HG03460 (cell line): ENCODE measurements at regions not wholly inside any gene's neighbourhood (a gene's known extent, or its start where the extent isn't known, plus 50 kb on each side); places are given as distances from the start of the nearest gene placed in this dataset.

Experiments
- ATAC-seq: cut with Tn5 transposase; IDR thresholded peaks from one replicate; pipeline ENCODE4 v1.9.1; 2021; ENCODE audit not compliant: unreplicated experiment

GRCh38 chr2:217631115-217631514 is 371.7 kb downstream of the TNS1 start:
- ATAC-seq: no peak

DNA sequence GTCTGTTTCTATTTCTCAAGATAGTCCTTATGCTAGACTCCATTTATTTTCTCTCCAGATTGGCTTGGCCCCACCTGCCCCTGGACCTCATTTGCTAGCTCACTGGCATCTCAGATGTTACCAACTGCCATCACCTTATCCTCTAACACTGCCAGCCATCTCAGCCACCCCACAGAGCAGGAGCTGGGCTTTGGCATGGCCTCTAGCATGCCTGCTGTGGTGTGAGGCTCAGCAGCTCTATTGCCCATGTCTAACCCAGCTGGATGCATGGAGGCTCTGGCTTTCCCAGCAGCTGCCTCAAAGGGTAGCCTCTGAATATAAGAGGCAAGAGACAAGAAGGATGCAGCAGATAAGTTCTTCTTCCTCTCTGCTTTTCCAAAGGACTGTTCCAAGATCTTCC is 373.4 kb downstream of the TNS1 start:
- no peak for ATAC-seq

- no peak for ATAC-seq
These were observed 374.7 kb downstream of the TNS1 start for GRCh38 chr2:217628061-217628460.

- ATAC-seq: no peak
These were observed 375.9 kb downstream of the TNS1 start for GRCh38 chr2:217626926-217627325.

GRCh38 chr2:217625557-217626169 is 377.1 kb downstream of the TNS1 start:
- ATAC-seq: no peak

- no peak for ATAC-seq
These were observed 379.4 kb downstream of the TNS1 start for GRCh38 chr2:217623281-217623912.

- ATAC-seq: no peak
These were observed 380.4 kb downstream of the TNS1 start for GRCh38 chr2:217622205-217623060.

GRCh38 chr2:217621391-217621801 is 381.4 kb downstream of the TNS1 start:
- no peak for ATAC-seq

DNA sequence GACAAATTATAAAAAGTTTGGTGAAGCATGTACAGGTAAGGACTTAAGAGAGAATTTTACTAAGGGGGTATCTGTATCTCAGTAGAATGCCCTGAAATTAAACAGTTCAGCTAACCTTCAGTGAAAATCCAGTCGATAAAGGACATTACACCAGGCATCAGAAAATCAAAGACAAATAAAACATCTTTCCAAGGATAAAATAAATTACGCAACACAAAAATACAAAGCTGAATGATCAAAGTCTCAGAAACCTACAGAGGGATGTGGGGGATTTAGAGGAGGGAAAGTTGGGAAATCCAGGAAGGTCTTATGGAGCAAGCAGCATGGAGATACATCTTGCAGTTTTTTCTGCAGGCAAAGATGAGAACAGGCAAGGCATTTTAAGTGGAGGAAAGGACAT is 384.1 kb downstream of the TNS1 start:
- ATAC-seq: no peak

DNA sequence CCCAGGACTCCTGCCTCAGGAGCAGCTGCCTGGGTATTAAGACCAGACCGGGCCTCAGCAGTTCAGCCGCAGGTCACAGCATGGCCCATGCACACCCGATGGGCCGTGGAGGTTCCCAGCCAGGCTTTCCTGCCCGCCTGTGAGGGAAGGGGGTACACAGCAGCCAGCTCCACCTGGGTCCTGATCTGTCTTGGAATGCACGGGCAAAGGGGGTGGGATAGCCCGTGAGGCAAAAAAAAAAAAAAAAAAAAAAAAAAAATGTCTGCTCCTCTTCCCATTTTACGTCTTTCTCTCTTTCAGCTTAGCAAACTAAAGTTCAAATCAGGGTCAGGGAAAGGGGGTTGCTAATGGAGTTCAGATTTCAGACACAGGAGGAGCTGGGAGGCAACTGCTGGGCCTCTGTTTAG is 385.2 kb downstream of the TNS1 start:
- ATAC-seq: no peak

- ATAC-seq: no peak
These were observed 385.9 kb downstream of the TNS1 start for GRCh38 chr2:217616936-217617335.

- ATAC-seq: no peak
These were observed 387.6 kb downstream of the TNS1 start for GRCh38 chr2:217615171-217615570.

DNA sequence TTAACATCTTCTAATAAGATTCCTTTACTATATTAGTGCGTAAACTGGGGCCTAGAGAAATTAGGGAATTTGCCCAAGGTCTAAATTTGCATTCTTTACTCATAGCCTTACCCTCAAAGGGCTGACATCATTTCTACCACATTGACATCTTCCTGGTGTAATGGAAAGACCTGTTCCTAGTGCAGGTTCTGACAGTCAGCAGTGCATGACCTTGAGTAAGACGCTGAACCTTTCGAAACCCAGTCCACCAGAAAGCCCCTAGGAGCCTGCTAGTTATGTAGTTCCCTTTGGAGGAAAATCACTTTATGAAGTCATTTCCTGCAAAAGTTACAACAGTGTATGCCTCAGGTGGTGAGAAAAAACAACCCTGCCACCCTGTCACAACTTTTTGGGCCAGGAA is 388.3 kb downstream of the TNS1 start:
- ATAC-seq: no peak

DNA sequence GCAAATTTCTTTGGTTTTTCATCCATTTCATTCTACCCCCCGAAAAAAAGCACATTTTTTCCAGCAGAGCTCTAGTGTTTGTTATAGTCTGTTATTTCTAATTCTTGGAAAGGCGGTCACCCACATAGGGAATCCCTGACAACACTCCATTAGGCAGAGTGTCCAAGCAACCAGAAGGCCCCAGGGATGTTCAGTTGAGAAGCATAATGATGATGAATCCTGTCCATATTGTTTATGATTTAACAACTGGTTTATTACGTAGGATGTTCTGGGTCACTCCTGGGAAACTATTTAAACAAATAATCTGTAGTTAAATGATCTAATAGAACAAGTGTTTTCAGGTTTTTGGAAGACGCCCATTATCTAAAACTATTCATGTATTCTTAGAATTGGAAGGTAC is 388.7 kb downstream of the TNS1 start:
- no peak for ATAC-seq

DNA sequence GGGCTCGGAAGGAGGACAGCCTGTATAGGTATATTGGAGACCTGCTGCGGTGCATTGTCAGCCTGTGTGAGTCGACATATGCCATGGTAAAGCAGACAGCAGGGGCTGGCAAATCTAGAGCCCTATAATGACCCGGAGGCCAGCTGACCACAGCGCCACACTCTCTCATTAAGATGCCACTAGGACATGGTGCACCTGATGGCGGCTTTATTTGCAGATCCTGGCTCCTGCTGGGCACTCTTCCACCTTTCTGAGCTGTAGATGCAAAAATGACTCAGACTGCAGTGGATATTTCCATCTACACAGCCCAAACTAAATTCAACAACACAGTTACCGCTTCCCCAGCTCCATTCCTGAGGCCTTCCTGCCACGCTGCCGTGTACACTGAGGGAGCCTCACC is 389.9 kb downstream of the TNS1 start:
- ATAC-seq: no peak

DNA sequence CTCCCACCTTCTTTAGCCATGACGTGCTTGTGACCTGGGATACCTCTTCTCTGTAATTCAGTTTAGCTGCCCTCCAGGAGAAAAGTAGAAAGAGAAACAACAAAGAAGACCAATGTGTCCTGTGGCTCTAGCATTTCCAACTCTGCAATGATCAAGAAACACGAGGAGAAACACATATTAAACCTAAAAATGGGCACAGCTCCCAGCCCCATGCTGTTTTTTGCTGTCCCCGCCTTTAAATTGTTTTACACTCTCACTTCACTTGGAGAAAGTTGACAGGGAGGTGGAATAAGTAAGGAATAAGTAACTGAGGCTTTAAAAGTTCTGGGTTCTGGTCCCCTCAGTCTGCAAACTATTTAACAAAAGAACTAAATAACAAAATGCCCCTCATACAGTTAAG is 390.6 kb downstream of the TNS1 start:
- ATAC-seq: no peak

GRCh38 chr2:217611626-217612127 is 391.1 kb downstream of the TNS1 start:
- ATAC-seq: no peak

DNA sequence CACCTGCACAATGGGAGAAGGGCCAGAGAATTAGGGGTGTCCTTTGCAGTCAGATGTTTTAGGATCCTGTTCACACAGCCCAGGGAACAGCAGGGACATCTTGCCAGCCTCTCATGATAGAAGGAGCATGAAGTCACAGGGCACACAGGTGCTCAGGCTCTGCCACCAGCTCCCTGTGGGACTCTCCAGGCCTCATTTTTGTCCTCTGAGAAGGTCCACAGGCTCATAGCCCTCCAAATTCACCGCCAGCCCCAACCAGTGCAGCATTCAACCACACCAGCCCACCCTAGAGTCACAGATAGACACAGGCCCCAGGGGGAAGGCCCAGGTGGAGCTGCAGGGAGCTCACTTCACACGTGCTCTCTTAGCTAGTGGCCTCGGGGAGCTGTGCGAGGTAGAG is 391.7 kb downstream of the TNS1 start:
- no peak for ATAC-seq

DNA sequence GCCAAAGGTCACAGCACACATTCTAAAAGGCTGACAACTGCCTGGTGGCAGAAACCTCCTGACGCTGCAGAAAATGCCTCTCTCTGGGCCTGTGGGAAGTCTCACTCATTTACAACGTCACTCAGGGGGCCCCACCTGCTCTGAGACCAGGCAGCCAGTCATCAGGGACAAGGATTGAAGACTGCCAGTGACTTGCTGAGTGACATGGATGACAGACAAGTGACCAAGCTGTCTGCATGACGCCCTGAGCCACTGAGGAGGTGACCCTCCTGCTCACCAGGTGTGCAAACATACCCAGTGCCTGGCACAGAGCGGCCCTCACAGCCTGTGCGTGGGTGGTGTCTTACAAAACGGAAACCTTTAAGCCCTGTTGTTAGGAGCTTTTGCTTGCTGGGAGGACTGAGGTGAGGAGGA is 392.4 kb downstream of the TNS1 start:
- ATAC-seq: no peak

DNA sequence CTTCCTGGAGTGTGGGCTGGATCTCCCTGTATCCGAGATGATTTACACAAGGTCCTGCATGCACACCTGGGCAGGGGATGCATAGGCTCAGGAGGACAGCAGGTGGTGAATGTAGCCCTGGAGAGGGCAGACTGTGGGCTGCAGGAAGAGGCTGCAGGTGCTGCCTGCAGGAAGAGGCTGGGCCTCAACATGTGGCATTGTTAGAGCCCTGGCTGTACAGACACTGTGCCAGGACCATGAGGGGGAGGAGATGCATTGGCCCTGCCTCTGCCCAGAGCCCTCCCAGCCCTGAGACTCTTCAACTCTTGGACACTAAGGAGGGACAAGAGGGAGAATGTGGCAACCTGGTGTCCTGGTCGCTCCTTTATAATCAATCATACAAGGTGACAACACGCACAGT is 392.8 kb downstream of the TNS1 start:
- ATAC-seq: no peak

DNA sequence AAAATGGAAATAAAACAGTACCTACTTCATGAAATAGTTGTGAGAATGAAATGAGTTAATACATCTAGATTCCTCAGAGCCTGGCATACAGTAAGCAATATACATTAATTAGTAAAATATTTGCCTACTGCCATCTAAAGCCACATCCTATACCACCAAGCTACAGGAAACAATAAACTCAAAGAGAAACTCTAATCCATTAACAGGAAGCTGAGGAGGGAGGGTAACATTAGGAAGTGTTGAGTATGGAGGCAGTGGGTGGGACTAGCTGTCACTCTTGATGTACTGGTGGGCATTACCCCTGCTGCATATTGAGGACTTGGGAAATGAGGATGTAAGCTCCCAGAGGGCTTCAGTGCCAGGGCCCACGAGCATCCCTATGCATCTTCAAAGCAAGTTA is 396.5 kb downstream of the TNS1 start:
- no peak for ATAC-seq
